ENCODE measurements at regions not wholly inside any gene's neighbourhood (a gene's known extent, or its start where the extent isn't known, plus 50 kb on each side); places are given as distances from the start of the nearest gene placed in this dataset.
A peak's percentile ranks its signal among the peaks of the same experiment; 100 is the strongest.

DNA sequence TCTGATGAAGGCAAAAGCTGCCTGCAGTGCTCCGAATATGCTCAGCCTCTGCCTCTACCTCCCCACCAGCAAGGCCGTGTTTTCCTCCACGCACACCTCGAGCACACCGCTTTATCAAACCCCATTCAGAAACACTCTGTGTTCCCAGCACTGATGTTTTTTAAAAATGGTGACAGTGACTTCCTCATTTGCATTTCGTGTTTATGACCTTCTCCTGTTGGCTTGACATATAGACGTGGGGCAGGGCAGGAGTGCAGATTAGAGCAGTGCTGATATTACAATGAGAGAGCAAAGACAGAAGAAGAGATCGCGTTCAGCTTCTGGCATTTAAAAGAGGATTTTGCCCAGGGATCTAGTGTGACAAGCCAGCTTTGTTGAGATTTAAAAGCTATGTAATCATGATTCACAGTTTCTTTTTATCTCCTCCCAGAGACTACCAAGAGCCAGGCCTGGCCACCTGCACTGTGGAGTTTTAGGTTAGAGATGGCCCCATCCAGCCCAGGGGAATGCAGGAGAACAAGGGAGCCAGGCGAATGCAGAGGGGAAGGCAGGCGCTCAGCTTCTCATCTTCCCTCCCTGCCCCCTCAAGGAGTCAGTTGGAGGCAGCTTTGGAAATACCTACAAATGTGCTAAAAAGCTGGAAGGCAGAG is 61.5 kb upstream of the NEDD4L start:
- intact Hi-C loops (cut with DNase I) = no loop called here
- Histone ChIP-seq H3K27me3 (ENCODE audit: low read depth) (no peaks in the 10 kb centered on the region), H3K4me3 (no peak overlapping the region), H3K27ac (no peak overlapping the region), H3K9me3 (no peaks in the 10 kb centered on the region), H3K36me3 (no peaks in the 10 kb centered on the region), H3K4me1 (peaks cover 2% of the 10 kb centered on the region)
- TF ChIP-seq CTCF (IDR thresholded peaks at IDR 0.05) = no peak
- ATAC-seq (no peak), DNase-seq (no peak)

DNA sequence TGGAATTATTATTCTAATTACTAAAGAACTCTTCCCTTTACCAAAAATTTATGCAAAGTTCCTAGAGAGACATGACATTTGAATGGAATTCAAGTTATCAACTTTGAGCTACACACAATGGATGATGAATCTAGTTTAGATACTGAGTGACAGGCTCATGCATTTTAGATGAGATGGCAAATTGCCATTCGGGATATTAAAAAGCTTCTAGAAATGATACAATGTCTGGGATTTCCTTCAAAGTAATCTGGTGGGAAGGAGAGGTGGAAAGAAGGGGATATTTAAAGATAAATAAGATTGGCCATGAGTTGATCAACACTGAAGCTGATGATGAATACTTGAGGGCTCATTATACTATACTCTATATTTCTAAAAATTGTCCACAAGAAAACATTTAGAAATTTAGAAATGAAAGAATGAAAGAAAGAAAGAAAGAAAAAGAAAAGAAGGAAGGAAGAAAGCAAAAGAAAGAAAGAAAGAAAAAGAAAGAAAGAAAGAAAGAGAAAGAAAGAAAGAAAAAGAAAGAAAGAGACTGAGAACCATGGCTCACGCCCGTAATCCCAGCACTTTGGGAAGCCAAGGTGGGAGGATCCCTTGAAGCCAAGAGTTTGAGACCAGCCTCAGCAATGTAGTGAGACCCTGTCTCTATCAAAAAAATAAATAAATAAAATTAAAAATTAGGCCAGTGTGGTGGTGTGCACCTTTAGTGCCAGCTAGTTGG is 62.6 kb upstream of the NEDD4L start:
- DNase-seq (no peak), ATAC-seq (no peak)
- Histone ChIP-seq H3K4me3 (no peak overlapping the region), H3K27me3 (ENCODE audit: low read depth) (no peaks in the 10 kb centered on the region), H3K27ac (no peak overlapping the region), H3K36me3 (no peaks in the 10 kb centered on the region), H3K4me1 (peaks cover 10% of the 10 kb centered on the region), H3K9me3 (no peaks in the 10 kb centered on the region)
- no peak for TF ChIP-seq CTCF (IDR thresholded peaks at IDR 0.05)
- intact Hi-C loops (cut with DNase I) = no loop called here

DNA sequence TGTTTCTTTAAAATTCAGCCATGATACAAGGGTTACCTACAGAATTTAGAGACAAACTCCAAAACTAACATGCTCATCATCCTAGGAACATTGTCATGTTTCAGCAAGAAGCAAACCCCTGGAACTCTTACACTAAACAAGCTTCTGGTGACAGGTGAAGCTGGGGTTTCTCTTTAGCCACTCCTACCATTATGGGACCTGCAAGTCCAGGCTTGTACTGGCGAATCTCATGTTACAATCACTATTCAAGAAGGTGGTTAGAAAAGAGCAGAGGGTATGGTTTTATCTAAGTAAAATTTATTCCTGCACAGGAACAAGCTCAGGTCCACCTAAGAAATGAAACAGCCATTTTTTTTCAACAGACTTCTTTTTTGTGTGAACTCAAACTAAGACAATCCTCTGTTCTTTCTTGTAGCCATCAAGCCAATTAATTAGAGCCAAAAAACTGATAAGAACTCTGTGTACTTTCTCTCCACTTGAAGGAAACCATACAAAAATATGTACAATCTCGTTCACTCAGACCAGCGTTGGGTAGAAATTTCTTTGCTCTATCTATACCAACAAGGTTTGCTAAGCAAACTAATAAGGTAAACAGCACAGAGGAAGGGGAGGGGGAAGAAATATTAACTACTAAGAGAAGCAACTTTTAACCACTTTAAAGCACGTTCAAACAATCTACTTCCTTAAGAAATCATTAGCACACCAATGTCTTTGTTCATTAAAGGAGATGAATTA is 63.3 kb upstream of the NEDD4L start:
- ATAC-seq = no peak
- no peak for DNase-seq
- no peak for TF ChIP-seq CTCF (IDR thresholded peaks at IDR 0.05)
- Histone ChIP-seq H3K4me1 (peaks cover 14% of the 10 kb centered on the region), H3K27ac (peak overlapping the region; percentile 13), H3K36me3 (no peaks in the 10 kb centered on the region), H3K4me3 (no peak overlapping the region), H3K9me3 (no peaks in the 10 kb centered on the region), H3K27me3 (ENCODE audit: low read depth) (no peaks in the 10 kb centered on the region)
- intact Hi-C loops (cut with DNase I) = no loop called here

DNA sequence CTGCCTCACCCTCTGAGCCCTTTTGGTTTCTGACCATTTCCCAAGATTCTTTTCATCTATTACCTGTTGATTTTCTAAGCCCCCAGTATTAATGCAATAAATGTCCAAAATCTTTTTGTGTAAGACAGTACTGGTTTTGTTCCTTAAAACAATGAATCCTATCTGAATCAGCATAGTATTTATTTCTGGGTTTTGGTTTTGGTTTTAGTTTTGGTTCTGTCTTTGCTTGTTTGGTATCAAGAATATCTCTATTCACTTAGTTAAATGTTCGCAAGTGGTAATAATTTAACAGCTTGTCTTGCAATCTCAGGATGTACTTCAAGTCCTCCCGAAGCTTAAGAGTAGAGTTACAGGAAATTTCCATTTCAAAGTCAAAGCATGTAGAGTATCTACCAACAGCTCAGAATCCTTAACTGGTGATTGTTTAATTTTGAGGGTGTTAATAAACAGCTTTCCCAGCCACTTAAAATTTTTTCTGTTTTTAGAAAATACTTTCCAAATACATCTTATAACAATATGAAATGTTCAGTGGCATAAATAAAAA is 67.7 kb upstream of the NEDD4L start:
- intact Hi-C loops (cut with DNase I) = no loop called here
- Histone ChIP-seq H3K9me3 (no peaks in the 10 kb centered on the region), H3K4me1 (peaks cover 20% of the 10 kb centered on the region), H3K4me3 (peak overlapping the region; percentile 35), H3K27ac (peak overlapping the region; percentile 74), H3K27me3 (ENCODE audit: low read depth) (no peaks in the 10 kb centered on the region), H3K36me3 (no peaks in the 10 kb centered on the region)
- peak; percentile 69 to 91 for ATAC-seq
- no peak for DNase-seq
- TF ChIP-seq CTCF (IDR thresholded peaks at IDR 0.05) = no peak

GRCh38 chr18:57975805-57976204 is 68.2 kb upstream of the NEDD4L start:
- peak; percentile 67 to 71 for ATAC-seq
- TF ChIP-seq CTCF (IDR thresholded peaks at IDR 0.05) = no peak
- H3K4me1 ChIP-seq = peaks cover 20% of the 10 kb centered on the region
- peak overlapping the region; percentile 74 for H3K27ac ChIP-seq
- no peaks in the 10 kb centered on the region for H3K36me3 ChIP-seq
- H3K4me3 ChIP-seq = peak overlapping the region; percentile 35
- intact Hi-C loops (cut with DNase I) = no loop called here
- H3K27me3 ChIP-seq (ENCODE audit: low read depth) = no peaks in the 10 kb centered on the region
- no peaks in the 10 kb centered on the region for H3K9me3 ChIP-seq
- DNase-seq = no peak
